ENCODE measurements at regions not wholly inside any gene's neighbourhood (a gene's known extent, or its start where the extent isn't known, plus 50 kb on each side); places are given as distances from the start of the nearest gene placed in this dataset.
"Not testable (repeated sequence)": the region's sequence is repeated elsewhere in the genome, so short reads cannot be mapped to it uniquely, and the experiment has no call there.

DNA sequence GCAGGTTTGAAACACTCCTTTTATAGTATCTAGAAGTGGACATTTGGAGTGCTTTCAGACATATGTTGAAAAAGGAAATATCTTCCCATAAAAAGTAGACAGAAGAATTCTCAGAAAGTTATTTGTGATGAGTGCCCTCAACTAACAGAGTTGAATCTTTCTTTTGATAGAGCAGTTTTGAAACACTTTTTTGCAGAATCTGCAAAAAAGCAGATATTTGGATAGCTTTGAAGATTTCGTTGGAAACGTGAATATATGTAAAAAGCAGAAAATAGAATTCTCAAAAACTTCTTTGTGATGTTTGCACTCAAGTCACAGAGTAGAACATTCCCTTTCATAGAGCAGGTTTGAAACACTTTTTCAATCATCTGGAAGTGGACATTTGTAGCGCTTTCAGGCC lies 676.4 kb upstream of the ZNF337 start:
- H3K36me3 Mint-ChIP-seq; H3K4me1 Mint-ChIP-seq (ENCODE audit: low read depth); H3K9me3 Mint-ChIP-seq (ENCODE audit: low read depth); H3K27ac Mint-ChIP-seq; H3K27me3 Mint-ChIP-seq; H3K4me3 Mint-ChIP-seq: not testable (repeated sequence)

GRCh38 chr20:26354511-26354910 lies 657.9 kb upstream of the ZNF337 start:
- H3K4me1 Mint-ChIP-seq (ENCODE audit: low read depth) = peaks cover 50% of the 10 kb centered on the region
- H3K27ac Mint-ChIP-seq = peak overlapping the region; percentile 16
- peaks cover 9% of the 10 kb centered on the region for H3K36me3 Mint-ChIP-seq
- peaks cover 8% of the 10 kb centered on the region for H3K9me3 Mint-ChIP-seq (ENCODE audit: low read depth)
- no peaks in the 10 kb centered on the region for H3K27me3 Mint-ChIP-seq
- H3K4me3 Mint-ChIP-seq = no peak overlapping the region

GRCh38 chr20:26347396-26347795 lies 650.7 kb upstream of the ZNF337 start:
- H3K4me1 Mint-ChIP-seq (ENCODE audit: low read depth) = peaks cover 92% of the 10 kb centered on the region
- peaks cover 13% of the 10 kb centered on the region for H3K9me3 Mint-ChIP-seq (ENCODE audit: low read depth)
- H3K27ac Mint-ChIP-seq = no peak overlapping the region
- no peaks in the 10 kb centered on the region for H3K27me3 Mint-ChIP-seq
- no peak overlapping the region for H3K4me3 Mint-ChIP-seq
- peaks cover 20% of the 10 kb centered on the region for H3K36me3 Mint-ChIP-seq

DNA sequence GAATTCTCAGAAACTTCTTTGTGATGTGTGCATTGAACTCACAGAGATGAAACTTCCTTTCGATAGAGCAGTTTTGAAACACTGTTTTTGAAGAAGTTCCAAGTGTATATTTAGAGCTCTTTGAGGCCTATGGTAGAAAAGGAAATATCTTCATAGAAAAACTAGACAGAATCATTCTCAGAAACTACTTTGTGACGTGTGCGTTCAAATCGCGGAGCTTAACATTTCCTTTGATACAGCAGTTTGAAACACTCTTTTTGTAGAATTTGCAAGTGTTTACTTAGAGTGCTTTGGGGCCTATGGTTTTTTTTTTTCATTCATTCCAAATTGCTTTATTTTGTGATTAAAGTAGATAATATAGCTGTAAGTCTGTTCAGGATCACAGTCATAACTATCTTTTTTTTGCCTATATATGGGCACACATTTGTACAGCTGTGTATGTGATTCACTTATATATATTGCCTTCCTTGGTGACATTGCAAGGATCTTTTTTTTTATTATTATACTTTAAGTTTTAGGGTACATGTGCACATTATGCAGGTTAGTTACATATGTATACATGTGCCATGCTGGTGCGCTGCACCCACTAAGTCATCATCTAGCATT lies 643.9 kb upstream of the ZNF337 start:
- H3K9me3 Mint-ChIP-seq (ENCODE audit: low read depth) = peaks cover 16% of the 10 kb centered on the region

DNA sequence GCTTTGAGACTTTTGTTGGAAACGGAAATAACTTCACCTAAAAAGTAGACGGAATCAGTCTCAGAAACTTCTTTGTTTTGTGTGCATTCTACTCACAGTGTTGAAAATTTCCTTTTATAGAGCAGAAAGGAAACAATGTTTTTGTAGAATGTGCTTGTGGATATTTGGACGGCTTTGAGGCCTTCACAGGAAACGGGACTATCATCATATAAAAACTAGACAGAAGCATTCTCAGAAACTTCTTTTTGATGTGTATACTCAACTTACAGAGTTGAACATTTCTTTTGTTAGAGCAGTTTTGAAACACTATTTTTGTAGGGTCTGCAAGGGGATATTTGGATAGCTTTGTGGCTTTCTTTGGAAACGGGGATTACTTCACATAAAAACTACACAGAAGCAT lies 627.5 kb upstream of the ZNF337 start:
- Mint-ChIP-seq H3K36me3 (peaks cover 15% of the 10 kb centered on the region), H3K4me3 (peak overlapping the region; percentile 36), H3K4me1 (ENCODE audit: low read depth) (peaks cover 57% of the 10 kb centered on the region), H3K27me3 (no peaks in the 10 kb centered on the region), H3K9me3 (ENCODE audit: low read depth) (no peaks in the 10 kb centered on the region), H3K27ac (peak overlapping the region; percentile 82)

More for the DNA sequence above, 643.9 kb upstream of the ZNF337 start:
- H3K27me3 Mint-ChIP-seq = not testable (repeated sequence)
- Mint-ChIP-seq H3K4me3 (peak overlapping the region; percentile 35), H3K36me3 (peaks cover 31% of the 10 kb centered on the region), H3K4me1 (ENCODE audit: low read depth) (peaks cover 86% of the 10 kb centered on the region), H3K27ac (peak overlapping the region; percentile 72)

DNA sequence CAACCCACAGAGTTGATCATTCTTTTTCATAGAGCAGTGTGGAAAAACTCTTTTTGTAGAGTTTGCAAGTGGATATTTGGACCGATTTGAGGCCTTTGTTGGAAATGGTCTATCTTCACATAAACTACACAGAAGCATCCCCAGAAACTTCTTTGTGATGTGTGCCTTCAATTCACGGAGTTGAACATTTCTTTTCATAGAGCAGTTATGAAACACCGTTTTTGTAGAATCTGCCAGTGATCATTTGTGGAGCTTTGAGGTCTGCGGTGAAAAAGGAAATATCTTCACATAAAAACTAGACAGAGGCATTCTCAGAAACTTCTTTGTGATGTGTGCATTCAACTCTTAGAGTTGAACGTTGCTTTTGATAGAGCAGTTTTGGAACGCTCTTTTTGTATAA lies 618.4 kb upstream of the ZNF337 start:
- Mint-ChIP-seq H3K4me1 (ENCODE audit: low read depth) (peaks cover 44% of the 10 kb centered on the region), H3K9me3 (ENCODE audit: low read depth) (peaks cover 4% of the 10 kb centered on the region), H3K27ac (peak overlapping the region; percentile 11), H3K27me3 (no peaks in the 10 kb centered on the region), H3K4me3 (peak overlapping the region; percentile 18), H3K36me3 (peaks cover 18% of the 10 kb centered on the region)

DNA sequence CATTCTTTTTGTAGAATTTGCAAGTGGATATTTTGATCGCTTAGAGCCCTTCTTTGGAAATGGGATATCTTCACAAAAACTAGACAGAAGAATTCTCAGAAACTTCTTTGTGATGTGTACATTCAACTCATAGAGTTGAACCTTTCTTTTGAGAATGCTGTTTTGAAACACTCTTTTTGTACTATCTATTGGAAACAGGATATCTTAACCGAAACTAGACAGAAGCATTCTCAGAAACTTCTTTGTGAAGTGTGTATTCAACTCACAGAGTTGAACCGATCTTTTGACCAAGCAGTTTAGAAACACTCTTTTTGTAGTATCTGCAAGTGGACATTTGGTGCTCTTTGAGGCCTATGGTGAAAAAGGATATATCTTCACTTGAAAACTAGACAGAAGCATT lies 613.1 kb upstream of the ZNF337 start:
- H3K4me3 Mint-ChIP-seq = peak overlapping the region; percentile 65
- H3K4me1 Mint-ChIP-seq (ENCODE audit: low read depth) = peaks cover 80% of the 10 kb centered on the region
- peaks cover 18% of the 10 kb centered on the region for H3K36me3 Mint-ChIP-seq
- H3K27me3 Mint-ChIP-seq; H3K9me3 Mint-ChIP-seq (ENCODE audit: low read depth): not testable (repeated sequence)
- peak overlapping the region; percentile 91 for H3K27ac Mint-ChIP-seq

- Mint-ChIP-seq H3K4me3 (peak overlapping the region; percentile 65), H3K27me3 (no peaks in the 10 kb centered on the region), H3K4me1 (ENCODE audit: low read depth) (peaks cover 78% of the 10 kb centered on the region), H3K27ac (peak overlapping the region; percentile 91), H3K9me3 (ENCODE audit: low read depth) (peaks cover 4% of the 10 kb centered on the region), H3K36me3 (peaks cover 18% of the 10 kb centered on the region)
These were observed 612.3 kb upstream of the ZNF337 start for GRCh38 chr20:26308961-26309360.

- Mint-ChIP-seq H3K27ac (no peak overlapping the region), H3K36me3 (peaks cover 24% of the 10 kb centered on the region), H3K27me3 (no peaks in the 10 kb centered on the region), H3K4me1 (ENCODE audit: low read depth) (peaks cover 91% of the 10 kb centered on the region), H3K4me3 (no peak overlapping the region), H3K9me3 (ENCODE audit: low read depth) (no peaks in the 10 kb centered on the region)
These were observed 598.4 kb upstream of the ZNF337 start for GRCh38 chr20:26295006-26295405.

GRCh38 chr20:26288379-26289061 lies 591.9 kb upstream of the ZNF337 start:
- H3K36me3 Mint-ChIP-seq; H3K9me3 Mint-ChIP-seq (ENCODE audit: low read depth); H3K27me3 Mint-ChIP-seq: not testable (repeated sequence)
- peaks cover 95% of the 10 kb centered on the region for H3K4me1 Mint-ChIP-seq (ENCODE audit: low read depth)
- peak overlapping the region; percentile 52 for H3K4me3 Mint-ChIP-seq
- H3K27ac Mint-ChIP-seq = peak overlapping the region; percentile 85

GRCh38 chr20:26279238-26279637 lies 582.6 kb upstream of the ZNF337 start:
- Mint-ChIP-seq H3K9me3 (ENCODE audit: low read depth) (no peaks in the 10 kb centered on the region), H3K27ac (peak overlapping the region; percentile 82), H3K4me1 (ENCODE audit: low read depth) (peaks cover 66% of the 10 kb centered on the region), H3K36me3 (peaks cover 20% of the 10 kb centered on the region), H3K4me3 (peak overlapping the region; percentile 44), H3K27me3 (no peaks in the 10 kb centered on the region)

DNA sequence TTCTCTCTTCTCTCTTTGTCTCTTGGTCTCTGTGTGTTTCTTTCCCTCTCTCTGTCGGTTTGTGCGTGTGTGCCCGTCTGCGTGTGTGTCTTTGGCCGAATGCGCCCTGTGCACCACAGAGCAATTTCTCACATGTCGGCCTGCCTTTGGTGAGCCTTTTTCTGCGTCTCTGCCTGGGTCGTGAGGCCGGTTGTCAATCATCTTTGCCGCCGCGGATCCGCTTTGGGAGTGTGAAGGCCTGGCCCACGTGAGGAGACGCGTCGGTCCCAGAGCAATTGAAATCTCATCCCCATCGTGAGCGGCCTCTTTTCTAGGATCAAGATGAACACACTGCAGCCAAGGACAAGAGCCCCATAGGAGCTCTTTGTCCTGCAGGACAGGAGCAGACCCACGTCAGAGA lies 580.7 kb upstream of the ZNF337 start:
- peaks cover 17% of the 10 kb centered on the region for H3K36me3 Mint-ChIP-seq
- no peaks in the 10 kb centered on the region for H3K9me3 Mint-ChIP-seq (ENCODE audit: low read depth)
- H3K4me3 Mint-ChIP-seq = no peak overlapping the region
- no peaks in the 10 kb centered on the region for H3K27me3 Mint-ChIP-seq
- H3K27ac Mint-ChIP-seq = no peak overlapping the region
- H3K4me1 Mint-ChIP-seq (ENCODE audit: low read depth) = peaks cover 47% of the 10 kb centered on the region

- H3K9me3 Mint-ChIP-seq (ENCODE audit: low read depth) = no peaks in the 10 kb centered on the region
- no peak overlapping the region for H3K4me3 Mint-ChIP-seq
- no peaks in the 10 kb centered on the region for H3K27me3 Mint-ChIP-seq
- no peak overlapping the region for H3K27ac Mint-ChIP-seq
- peaks cover 16% of the 10 kb centered on the region for H3K36me3 Mint-ChIP-seq
- H3K4me1 Mint-ChIP-seq (ENCODE audit: low read depth) = peaks cover 42% of the 10 kb centered on the region
These were observed 580.0 kb upstream of the ZNF337 start for GRCh38 chr20:26276554-26277210.

- not testable (repeated sequence) for H3K27me3 Mint-ChIP-seq; H3K36me3 Mint-ChIP-seq; H3K27ac Mint-ChIP-seq; H3K4me3 Mint-ChIP-seq; H3K9me3 Mint-ChIP-seq (ENCODE audit: low read depth)
- peaks cover 13% of the 10 kb centered on the region for H3K4me1 Mint-ChIP-seq (ENCODE audit: low read depth)
These were observed 572.1 kb upstream of the ZNF337 start for GRCh38 chr20:26268762-26269161.

DNA sequence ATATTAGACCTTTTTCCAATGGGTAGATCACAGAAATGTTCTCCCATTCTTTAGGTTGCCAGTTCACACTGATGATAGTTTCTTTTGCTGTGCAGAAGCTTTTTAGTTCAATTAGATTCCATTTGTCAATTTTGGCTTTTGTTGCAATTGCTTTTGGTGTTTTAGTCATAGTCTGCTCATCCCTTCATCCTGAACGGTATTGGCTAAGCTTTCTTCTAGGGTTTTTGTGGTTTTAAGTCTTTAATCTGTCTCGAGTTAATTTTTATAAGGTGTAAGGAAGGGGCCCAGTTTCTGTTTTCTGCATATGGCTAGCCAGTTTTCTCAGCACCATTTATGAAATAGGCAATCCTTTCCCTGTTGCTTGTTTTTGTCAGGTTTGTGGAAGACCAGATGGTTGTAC lies 564.3 kb upstream of the ZNF337 start:
- H3K27ac Mint-ChIP-seq; H3K9me3 Mint-ChIP-seq (ENCODE audit: low read depth); H3K36me3 Mint-ChIP-seq; H3K4me3 Mint-ChIP-seq; H3K27me3 Mint-ChIP-seq; H3K4me1 Mint-ChIP-seq (ENCODE audit: low read depth): not testable (repeated sequence)

Measured in activated naive CD8-positive, alpha-beta T cell (primary cell).